GM19351 (cell line): ENCODE measurements at regions not wholly inside any gene's neighbourhood (a gene's known extent, or its start where the extent isn't known, plus 50 kb on each side); places are given as distances from the start of the nearest gene placed in this dataset.

ENCODE experiments used
- ATAC-seq: cut with Tn5 transposase; IDR thresholded peaks from one replicate; pipeline ENCODE4 v1.9.1; 2021; ENCODE audit warnings: mild to moderate bottlenecking, moderate library complexity; ENCODE audit not compliant: unreplicated experiment

GRCh38 chrX:42456176-42456700, 321.7 kb downstream of the PPP1R2C start:
- no peak for ATAC-seq

- ATAC-seq = no peak
Measured at GRCh38 chrX:42450228-42450627, 327.7 kb downstream of the PPP1R2C start.

DNA sequence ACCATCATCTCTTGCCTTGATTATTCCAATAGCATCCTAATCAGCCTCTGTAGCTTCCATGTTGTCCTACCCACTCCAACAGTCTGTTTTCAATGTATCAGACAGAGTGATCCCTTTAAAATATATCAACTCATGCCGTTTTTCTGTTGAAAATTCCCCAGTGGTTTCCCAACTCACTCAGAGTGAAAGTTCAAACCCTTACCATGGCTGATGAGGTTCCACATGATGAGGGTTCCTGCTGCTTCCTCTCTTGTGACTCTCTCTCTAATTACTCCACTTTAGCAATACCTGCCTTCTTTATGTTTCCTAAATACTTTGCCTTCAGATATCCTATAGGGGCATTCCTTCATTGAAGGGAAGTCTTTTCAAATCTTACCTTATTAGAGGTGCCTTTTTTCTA, 334.7 kb downstream of the PPP1R2C start:
- no peak for ATAC-seq

- no peak for ATAC-seq
Measured at GRCh38 chrX:42442745-42443144, 335.2 kb downstream of the PPP1R2C start.

DNA sequence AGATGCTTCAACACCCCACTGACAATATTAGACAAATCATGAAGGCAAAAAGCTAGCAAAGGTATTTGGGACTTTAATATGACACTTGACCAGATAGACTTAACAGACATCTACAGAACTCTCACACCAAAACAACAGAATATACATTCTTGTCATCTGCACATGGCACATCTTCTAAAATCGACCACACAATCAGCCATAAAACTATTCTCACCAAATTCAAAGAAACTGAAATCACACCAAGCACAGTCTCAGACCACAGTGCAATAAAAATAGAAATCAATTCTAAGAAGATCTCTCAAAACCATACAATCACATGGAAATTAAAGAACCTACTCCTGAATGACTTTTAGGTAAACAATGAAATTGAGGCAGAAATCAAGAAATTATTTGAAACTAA, 340.8 kb downstream of the PPP1R2C start:
- ATAC-seq = no peak

- no peak for ATAC-seq
Measured at GRCh38 chrX:42434458-42435166, 343.4 kb downstream of the PPP1R2C start.

- ATAC-seq = no peak
Measured at GRCh38 chrX:42432552-42432951, 345.4 kb downstream of the PPP1R2C start.

GRCh38 chrX:42422961-42423360, 355.0 kb downstream of the PPP1R2C start:
- ATAC-seq = no peak

DNA sequence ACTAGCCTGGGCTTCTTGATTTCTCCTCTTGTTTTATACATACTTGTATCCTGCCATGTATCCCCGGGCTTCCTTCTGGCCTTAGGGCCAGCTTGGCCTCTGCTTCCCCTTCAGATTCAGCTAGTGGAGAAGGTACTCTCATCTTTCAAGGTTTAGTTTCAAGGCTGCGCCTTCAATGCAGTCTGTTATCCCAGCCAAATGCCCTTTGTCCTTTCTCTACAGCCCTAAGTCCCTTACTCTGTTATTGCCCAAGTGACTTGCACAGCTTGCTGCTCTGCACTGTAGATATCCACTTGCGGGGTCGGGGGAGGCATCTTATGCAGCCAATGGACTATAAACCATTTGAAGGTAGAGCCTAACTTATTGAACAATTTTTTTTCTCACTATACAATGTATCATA, 357.5 kb downstream of the PPP1R2C start:
- no peak for ATAC-seq

GRCh38 chrX:42415636-42416035, 362.3 kb downstream of the PPP1R2C start:
- ATAC-seq = no peak

GRCh38 chrX:42414057-42414456, 363.9 kb downstream of the PPP1R2C start:
- no peak for ATAC-seq

GRCh38 chrX:42399632-42400024, 378.3 kb downstream of the PPP1R2C start:
- ATAC-seq = no peak

DNA sequence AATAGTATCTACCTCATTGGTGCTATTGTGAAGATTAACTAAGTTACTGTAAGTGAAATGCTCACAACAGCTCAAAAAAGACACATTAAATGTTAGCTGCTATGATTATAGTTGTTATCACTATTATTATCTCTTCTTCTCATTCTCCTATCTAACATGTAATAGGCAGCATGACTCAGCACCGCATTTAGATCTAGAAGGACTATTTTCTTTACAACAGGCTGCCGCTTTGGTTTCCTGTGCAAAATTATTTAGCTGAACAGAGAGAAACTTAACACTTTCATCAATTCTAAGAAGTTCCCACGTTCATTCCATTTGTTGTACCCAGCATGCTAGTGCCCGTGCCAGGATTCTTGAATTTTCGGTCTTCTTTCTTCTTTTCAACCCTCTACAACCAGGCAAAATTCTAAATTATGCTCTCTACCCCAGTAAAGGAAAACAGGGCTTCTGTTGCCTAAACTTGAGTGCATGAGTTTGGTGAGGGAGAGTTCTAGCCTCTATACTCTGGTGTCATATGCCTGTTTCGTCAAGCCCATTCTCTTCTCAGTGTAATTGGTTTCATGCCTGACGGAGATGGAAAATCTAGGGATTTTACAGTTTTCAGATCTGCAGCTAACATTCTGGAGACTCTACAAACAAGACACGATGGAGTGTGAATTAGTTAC, 378.9 kb downstream of the PPP1R2C start:
- no peak for ATAC-seq

GRCh38 chrX:42396136-42396535, 381.8 kb downstream of the PPP1R2C start:
- no peak for ATAC-seq

GRCh38 chrX:42392846-42393245, 385.1 kb downstream of the PPP1R2C start:
- ATAC-seq = no peak

GRCh38 chrX:42386681-42387080, 391.3 kb downstream of the PPP1R2C start:
- ATAC-seq = no peak

GRCh38 chrX:42385730-42386129, 392.2 kb downstream of the PPP1R2C start:
- ATAC-seq = no peak

- no peak for ATAC-seq
Measured at GRCh38 chrX:42384956-42385355, 393.0 kb downstream of the PPP1R2C start.

DNA sequence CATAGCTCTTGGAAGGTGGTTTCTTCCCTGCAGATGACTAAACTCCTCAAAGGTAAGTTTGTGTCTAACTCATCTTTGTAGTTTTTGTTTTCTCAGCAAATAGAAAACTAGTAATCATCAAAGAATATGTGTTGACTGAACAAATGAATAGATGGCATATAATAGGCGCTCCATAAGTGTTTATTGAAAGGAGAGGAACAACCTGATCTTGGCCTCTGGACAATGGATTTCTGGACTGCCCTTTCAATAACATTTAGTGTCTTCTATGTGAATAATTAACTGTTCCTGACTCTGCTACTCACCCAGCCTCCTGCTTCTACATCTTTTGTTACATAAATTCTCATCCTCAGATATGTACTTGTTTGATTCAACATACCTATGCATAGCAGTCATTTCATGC, 399.1 kb downstream of the PPP1R2C start:
- no peak for ATAC-seq

DNA sequence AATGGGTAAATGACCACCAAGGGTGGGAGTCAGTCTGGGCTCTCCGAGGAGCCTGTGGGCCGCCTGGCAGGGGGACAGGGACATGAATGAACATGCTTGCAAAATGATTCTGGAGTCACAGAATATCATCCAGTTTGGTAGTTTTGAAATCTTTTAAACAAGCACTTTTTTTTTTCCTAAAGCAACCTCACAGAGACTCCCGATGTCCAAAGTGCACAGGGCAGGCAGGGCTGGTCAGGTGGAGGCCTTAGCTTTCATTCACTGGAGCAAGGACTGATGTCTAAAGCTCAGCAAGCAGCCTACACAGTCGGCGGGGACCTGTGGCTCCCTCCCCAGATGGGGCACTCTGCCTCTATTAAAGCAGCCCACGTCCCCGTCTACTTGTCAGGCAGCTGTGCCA, 402.9 kb downstream of the PPP1R2C start:
- no peak for ATAC-seq

- ATAC-seq = no peak
Measured at GRCh38 chrX:42366181-42366580, 411.8 kb downstream of the PPP1R2C start.

- ATAC-seq = no peak
Measured at GRCh38 chrX:42362219-42362618, 415.7 kb downstream of the PPP1R2C start.
